OCI-LY1 (cell line): ENCODE measurements at regions not wholly inside any gene's neighbourhood (a gene's known extent, or its start where the extent isn't known, plus 50 kb on each side); places are given as distances from the start of the nearest gene placed in this dataset.
"Not testable (repeated sequence)": the region's sequence is repeated elsewhere in the genome, so short reads cannot be mapped to it uniquely, and the experiment has no call there.

Source experiments
- H2AFZ ChIP-seq: fragments of 200-600 bp; sonication (generic), shearing (Covaris generic); 2 replicates; pipeline ENCODE4 v1.6.0; 2014; ENCODE audit warnings: antibody characterized with exemption, mild to moderate bottlenecking, low read length
- H3F3A ChIP-seq: fragments of 200-600 bp; sonication (generic), shearing (Covaris generic); 2 replicates; pipeline ENCODE4 v1.6.0; 2014; ENCODE audit warnings: mild to moderate bottlenecking, antibody characterized with exemption, low read length, moderate library complexity; ENCODE audit not compliant: insufficient read depth
- H3K27ac ChIP-seq: fragments of 200-600 bp; sonication (generic); 2 replicates; pipeline ENCODE4 v1.5.1; 2014; ENCODE audit warnings: low read length, mixed run types, mild to moderate bottlenecking, low read depth; ENCODE audit not compliant: poor library complexity, severe bottlenecking
- H3K27me3 ChIP-seq: fragments of 200-600 bp; sonication (generic); 2 replicates; pipeline ENCODE4 v1.6.0; 2014; ENCODE audit warnings: antibody characterized with exemption, mild to moderate bottlenecking, low read length, moderate library complexity; ENCODE audit not compliant: insufficient read depth
- H3K36me3 ChIP-seq: fragments of 200-600 bp; sonication (generic); 2 replicates; pipeline ENCODE4 v1.6.1; 2014; ENCODE audit warnings: mild to moderate bottlenecking, antibody characterized with exemption, low read length, moderate library complexity, mixed read lengths; ENCODE audit not compliant: insufficient read depth
- H3K4me1 ChIP-seq: fragments of 200-600 bp; sonication (generic); 2 replicates; pipeline ENCODE4 v1.5.1; 2014; ENCODE audit warnings: mild to moderate bottlenecking, low read length, moderate library complexity; ENCODE audit not compliant: insufficient read depth, severe bottlenecking
- H3K4me2 ChIP-seq: fragments of 200-600 bp; sonication (generic), shearing (Covaris generic); 2 replicates; pipeline ENCODE4 v1.6.1; 2014; ENCODE audit warnings: low read length
- H3K4me3 ChIP-seq: fragments of 200-600 bp; sonication (generic); 2 replicates; pipeline ENCODE4 v1.5.1; 2014; ENCODE audit warnings: low read length, low read depth, mild to moderate bottlenecking, mixed read lengths; ENCODE audit not compliant: poor library complexity, severe bottlenecking
- H3K79me2 ChIP-seq: fragments of 200-600 bp; shearing (Covaris generic); 2 replicates; pipeline ENCODE4 v1.6.1; 2016; ENCODE audit warnings: mixed run types, low read length, mixed read lengths; ENCODE audit not compliant: insufficient read depth
- H3K9ac ChIP-seq: fragments of 200-600 bp; sonication (generic), shearing (Covaris generic); 2 replicates; pipeline ENCODE4 v1.6.1; 2014; ENCODE audit warnings: mild to moderate bottlenecking, low read length, mixed read lengths
- H3K9me2 ChIP-seq: fragments of 200-600 bp; sonication (generic), shearing (Covaris generic); 2 replicates; pipeline ENCODE4 v1.6.1; 2014; ENCODE audit warnings: low read depth, mild to moderate bottlenecking, low read length, mixed read lengths
- H3K9me3 ChIP-seq: fragments of 200-600 bp; shearing (Covaris generic); 2 replicates; pipeline ENCODE4 v1.6.1; 2014; ENCODE audit warnings: low read length, mixed read lengths
- H4K20me1 ChIP-seq: fragments of 200-600 bp; sonication (generic), shearing (Covaris generic); 2 replicates; pipeline ENCODE4 v1.6.0; 2016; ENCODE audit warnings: mild to moderate bottlenecking, low read length; ENCODE audit not compliant: insufficient read depth
- EZH2 ChIP-seq: fragments of 200-600 bp; sonication (generic), shearing (Covaris generic); IDR thresholded peaks from 2 replicates; pipeline ENCODE4 v1.8.0; 2017; ENCODE audit warnings: borderline replicate concordance, mixed run types, mild to moderate bottlenecking, antibody characterized with exemption, low read length, moderate library complexity, mixed read lengths
- TF ChIP-seq, protein P1 (sequence below): fragments of 200-600 bp; sonication (generic), shearing (Covaris generic); IDR thresholded peaks from 2 replicates; pipeline ENCODE4 v1.5.1; 2017; ENCODE audit warnings: mild to moderate bottlenecking, antibody characterized with exemption, low read length, moderate library complexity, mixed read lengths

GRCh38 chr7:79608005-79608404 is 154.5 kb upstream of the MAGI2 start:
- Histone ChIP-seq H3K4me3 (no peak overlapping the region), H3K27me3 (no peaks in the 10 kb centered on the region), H4K20me1 (no peaks in the 10 kb centered on the region), H3K79me2 (no peaks in the 10 kb centered on the region), H3F3A (no peaks in the 10 kb centered on the region), H3K4me1 (no peaks in the 10 kb centered on the region), H3K9ac (no peak overlapping the region), H3K27ac (no peak overlapping the region), H3K9me3 (no peaks in the 10 kb centered on the region), H2AFZ (no peak overlapping the region), H3K9me2 (no peaks in the 10 kb centered on the region), H3K36me3 (no peaks in the 10 kb centered on the region), H3K4me2 (no peak overlapping the region)
- no peak for TF ChIP-seq EZH2
- TF ChIP-seq, protein P1, sequence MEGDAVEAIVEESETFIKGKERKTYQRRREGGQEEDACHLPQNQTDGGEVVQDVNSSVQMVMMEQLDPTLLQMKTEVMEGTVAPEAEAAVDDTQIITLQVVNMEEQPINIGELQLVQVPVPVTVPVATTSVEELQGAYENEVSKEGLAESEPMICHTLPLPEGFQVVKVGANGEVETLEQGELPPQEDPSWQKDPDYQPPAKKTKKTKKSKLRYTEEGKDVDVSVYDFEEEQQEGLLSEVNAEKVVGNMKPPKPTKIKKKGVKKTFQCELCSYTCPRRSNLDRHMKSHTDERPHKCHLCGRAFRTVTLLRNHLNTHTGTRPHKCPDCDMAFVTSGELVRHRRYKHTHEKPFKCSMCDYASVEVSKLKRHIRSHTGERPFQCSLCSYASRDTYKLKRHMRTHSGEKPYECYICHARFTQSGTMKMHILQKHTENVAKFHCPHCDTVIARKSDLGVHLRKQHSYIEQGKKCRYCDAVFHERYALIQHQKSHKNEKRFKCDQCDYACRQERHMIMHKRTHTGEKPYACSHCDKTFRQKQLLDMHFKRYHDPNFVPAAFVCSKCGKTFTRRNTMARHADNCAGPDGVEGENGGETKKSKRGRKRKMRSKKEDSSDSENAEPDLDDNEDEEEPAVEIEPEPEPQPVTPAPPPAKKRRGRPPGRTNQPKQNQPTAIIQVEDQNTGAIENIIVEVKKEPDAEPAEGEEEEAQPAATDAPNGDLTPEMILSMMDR: no peak

GRCh38 chr7:79604841-79605240 is 151.4 kb upstream of the MAGI2 start:
- Histone ChIP-seq H3K4me3 (no peak overlapping the region), H3K79me2 (no peaks in the 10 kb centered on the region), H3K36me3 (no peaks in the 10 kb centered on the region), H3K4me1 (no peaks in the 10 kb centered on the region), H3K27me3 (no peaks in the 10 kb centered on the region), H3K9me2 (no peaks in the 10 kb centered on the region), H3K27ac (no peak overlapping the region), H4K20me1 (no peaks in the 10 kb centered on the region), H2AFZ (no peak overlapping the region), H3K4me2 (no peak overlapping the region), H3K9ac (no peak overlapping the region), H3F3A (no peaks in the 10 kb centered on the region), H3K9me3 (no peaks in the 10 kb centered on the region)
- TF ChIP-seq, protein P1: no peak
- TF ChIP-seq EZH2: no peak

GRCh38 chr7:79598351-79598750 is 144.9 kb upstream of the MAGI2 start:
- Histone ChIP-seq H2AFZ (no peak overlapping the region), H3K9me2 (no peaks in the 10 kb centered on the region; the same call in 1 of the 2 replicates), H4K20me1 (no peaks in the 10 kb centered on the region), H3K4me2 (no peak overlapping the region), H3K9ac (no peak overlapping the region), H3K79me2 (no peaks in the 10 kb centered on the region), H3K27ac (no peak overlapping the region), H3K27me3 (no peaks in the 10 kb centered on the region), H3F3A (no peaks in the 10 kb centered on the region), H3K9me3 (no peaks in the 10 kb centered on the region), H3K36me3 (no peaks in the 10 kb centered on the region), H3K4me1 (no peaks in the 10 kb centered on the region), H3K4me3 (no peak overlapping the region)
- TF ChIP-seq, protein P1: no peak
- TF ChIP-seq EZH2: no peak

DNA sequence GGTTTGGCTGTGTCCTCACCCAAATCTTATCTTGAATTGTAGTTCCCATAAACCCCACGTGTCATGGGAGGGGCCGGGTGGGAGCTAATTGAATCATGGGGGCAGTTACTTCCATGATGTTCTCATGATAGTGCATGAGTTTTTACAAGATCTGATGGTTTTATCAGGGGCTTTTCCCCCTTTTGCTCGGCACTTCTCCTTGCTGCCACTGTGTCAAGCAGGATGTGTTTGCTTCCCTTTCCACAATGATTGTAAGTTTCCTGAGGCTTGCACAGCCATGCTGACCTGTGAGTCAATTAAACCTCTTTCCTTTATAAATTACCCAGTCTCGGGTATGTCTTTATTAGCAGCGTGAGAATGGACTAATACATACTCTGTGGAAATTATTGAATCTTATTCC is 141.2 kb upstream of the MAGI2 start:
- H3K36me3 ChIP-seq, H3K27ac ChIP-seq, H3K9me3 ChIP-seq, H3K9me2 ChIP-seq, H3K27me3 ChIP-seq, H2AFZ ChIP-seq, H3K4me3 ChIP-seq, H3K4me2 ChIP-seq, H3F3A ChIP-seq, H3K4me1 ChIP-seq, H3K79me2 ChIP-seq, H3K9ac ChIP-seq, H4K20me1 ChIP-seq: not testable (repeated sequence)
